BE2C (cell line): ENCODE measurements at regions not wholly inside any gene's neighbourhood (a gene's known extent, or its start where the extent isn't known, plus 50 kb on each side); places are given as distances from the start of the nearest gene placed in this dataset.

Experiments
- DNase-seq: peaks from one replicate; pipeline ENCODE4 v3.0.0-alpha.2; 2020
- H3K27me3 ChIP-seq: fragments of 250-450 bp; sonication (Bioruptor Pico); 2 replicates; pipeline ENCODE4 v1.5.1; 2020; ENCODE audit warnings: mild to moderate bottlenecking
- H3K36me3 ChIP-seq: fragments of 250-450 bp; sonication (Bioruptor Pico); 2 replicates; pipeline ENCODE4 v1.5.1; 2020; ENCODE audit warnings: mild to moderate bottlenecking
- H3K4me1 ChIP-seq: fragments of 250-450 bp; sonication (Bioruptor Pico); 2 replicates; pipeline ENCODE4 v1.5.1; 2020
- H3K4me3 ChIP-seq: 2 replicates; pipeline ENCODE4 v1.5.1; 2011; ENCODE audit warnings: low read depth, low read length
- H3K9me3 ChIP-seq: fragments of 250-450 bp; sonication (Bioruptor Pico); 2 replicates; pipeline ENCODE4 v1.5.1; 2020
- TF ChIP-seq, protein P1 (sequence below): IDR thresholded peaks from 2 replicates; pipeline ENCODE4 v1.5.1; 2012; ENCODE audit warnings: mild to moderate bottlenecking, low read depth, low read length

DNA sequence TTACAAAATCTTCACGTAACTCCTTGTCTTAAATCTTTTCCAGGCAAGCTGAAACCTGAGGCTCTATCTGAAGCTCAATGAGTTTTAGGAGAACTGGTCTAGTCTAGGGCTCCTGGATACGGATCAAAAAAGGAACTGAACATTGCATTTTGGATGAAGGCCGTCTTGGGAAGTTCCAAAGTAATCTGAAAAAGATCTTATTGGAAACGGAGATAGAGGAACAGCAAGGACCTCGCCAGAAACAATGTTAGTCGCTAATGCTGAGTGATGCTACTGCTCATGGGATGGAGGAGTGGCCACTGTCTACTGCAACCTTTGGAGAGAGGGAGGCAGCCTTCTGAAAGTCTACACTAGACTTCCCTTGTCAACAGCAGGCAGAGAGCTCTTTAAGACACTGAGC, 91.4 kb upstream of the ATXN1 start:
- DNase-seq: no peak
- H3K9me3 ChIP-seq: no peaks in the 10 kb centered on the region
- H3K4me3 ChIP-seq: no peak overlapping the region
- H3K36me3 ChIP-seq: no peaks in the 10 kb centered on the region
- TF ChIP-seq, protein P1, sequence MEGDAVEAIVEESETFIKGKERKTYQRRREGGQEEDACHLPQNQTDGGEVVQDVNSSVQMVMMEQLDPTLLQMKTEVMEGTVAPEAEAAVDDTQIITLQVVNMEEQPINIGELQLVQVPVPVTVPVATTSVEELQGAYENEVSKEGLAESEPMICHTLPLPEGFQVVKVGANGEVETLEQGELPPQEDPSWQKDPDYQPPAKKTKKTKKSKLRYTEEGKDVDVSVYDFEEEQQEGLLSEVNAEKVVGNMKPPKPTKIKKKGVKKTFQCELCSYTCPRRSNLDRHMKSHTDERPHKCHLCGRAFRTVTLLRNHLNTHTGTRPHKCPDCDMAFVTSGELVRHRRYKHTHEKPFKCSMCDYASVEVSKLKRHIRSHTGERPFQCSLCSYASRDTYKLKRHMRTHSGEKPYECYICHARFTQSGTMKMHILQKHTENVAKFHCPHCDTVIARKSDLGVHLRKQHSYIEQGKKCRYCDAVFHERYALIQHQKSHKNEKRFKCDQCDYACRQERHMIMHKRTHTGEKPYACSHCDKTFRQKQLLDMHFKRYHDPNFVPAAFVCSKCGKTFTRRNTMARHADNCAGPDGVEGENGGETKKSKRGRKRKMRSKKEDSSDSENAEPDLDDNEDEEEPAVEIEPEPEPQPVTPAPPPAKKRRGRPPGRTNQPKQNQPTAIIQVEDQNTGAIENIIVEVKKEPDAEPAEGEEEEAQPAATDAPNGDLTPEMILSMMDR: no peak
- no peaks in the 10 kb centered on the region for H3K4me1 ChIP-seq
- no peaks in the 10 kb centered on the region for H3K27me3 ChIP-seq

DNA sequence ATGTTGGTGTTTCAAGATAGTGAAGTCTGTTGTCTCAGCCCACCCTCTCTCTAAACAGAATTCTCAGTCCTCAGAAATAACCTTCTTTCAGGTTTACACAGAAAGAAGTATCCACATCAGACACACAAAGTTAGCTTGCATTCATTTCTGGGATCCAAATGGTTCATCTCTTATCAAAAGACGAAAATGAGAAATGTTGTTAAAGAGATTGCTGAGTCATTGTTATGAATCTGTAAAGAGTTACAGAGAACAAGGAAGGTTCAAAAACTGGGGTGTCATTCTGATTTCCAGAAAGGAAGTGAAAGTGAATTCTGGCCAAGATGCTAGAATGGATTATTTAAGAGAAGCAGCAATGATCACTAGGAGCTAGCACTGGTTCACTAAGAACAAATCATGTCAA, 90.5 kb upstream of the ATXN1 start:
- H3K4me1 ChIP-seq: no peaks in the 10 kb centered on the region

DNA sequence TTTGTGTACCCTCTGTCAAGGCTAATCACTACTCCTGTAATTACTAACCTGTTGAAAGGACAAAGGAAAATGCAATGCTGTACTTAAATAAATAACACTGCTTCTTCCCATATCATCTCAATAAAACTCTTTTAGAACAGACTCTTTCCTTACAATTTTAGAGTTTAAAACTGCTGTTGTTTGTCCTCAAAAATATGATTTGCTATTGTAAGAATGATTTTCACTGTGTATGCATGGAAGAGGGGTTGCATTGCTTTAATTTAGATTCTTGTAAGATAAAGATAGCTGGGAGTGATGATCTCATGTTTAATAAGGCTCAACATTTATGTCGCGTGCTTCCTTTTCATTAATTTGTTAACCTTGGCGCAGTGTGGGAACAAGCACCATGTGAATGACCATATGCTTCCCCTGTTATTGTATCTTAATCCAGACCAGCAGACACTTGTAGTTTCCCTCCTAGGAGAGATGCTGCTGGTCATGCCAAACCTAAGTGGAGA, 89.8 kb upstream of the ATXN1 start:
- no peaks in the 10 kb centered on the region for H3K9me3 ChIP-seq
- no peaks in the 10 kb centered on the region for H3K36me3 ChIP-seq
- H3K27me3 ChIP-seq: no peaks in the 10 kb centered on the region
- DNase-seq: no peak
- no peaks in the 10 kb centered on the region for H3K4me1 ChIP-seq
- H3K4me3 ChIP-seq: no peak overlapping the region
- TF ChIP-seq, protein P1: no peak

More for the DNA sequence above, 90.5 kb upstream of the ATXN1 start:
- Histone ChIP-seq H3K27me3 (no peaks in the 10 kb centered on the region), H3K36me3 (no peaks in the 10 kb centered on the region), H3K9me3 (no peaks in the 10 kb centered on the region), H3K4me3 (no peak overlapping the region)
- DNase-seq: no peak
- TF ChIP-seq, protein P1: no peak

DNA sequence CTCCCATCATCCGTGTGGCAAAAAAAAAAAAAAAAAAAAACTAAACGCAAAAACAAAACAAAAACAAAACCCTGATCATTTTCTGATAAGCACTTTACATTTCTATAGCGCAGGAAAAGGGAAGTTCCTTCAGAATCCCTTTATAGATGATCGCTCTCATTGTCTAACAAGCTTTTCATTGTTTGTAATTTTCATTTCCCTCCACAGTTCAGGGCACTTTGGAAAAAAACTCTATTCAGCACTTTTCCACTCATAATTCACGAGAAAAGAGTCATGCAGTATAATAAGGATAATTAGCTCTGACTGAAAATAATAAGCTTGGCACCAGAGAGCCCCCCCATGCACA, 89.4 kb upstream of the ATXN1 start:
- TF ChIP-seq, protein P1: no peak
- H3K9me3 ChIP-seq: no peaks in the 10 kb centered on the region
- H3K36me3 ChIP-seq: no peaks in the 10 kb centered on the region
- DNase-seq: no peak
- no peaks in the 10 kb centered on the region for H3K27me3 ChIP-seq
- H3K4me3 ChIP-seq: no peak overlapping the region
- no peaks in the 10 kb centered on the region for H3K4me1 ChIP-seq

DNA sequence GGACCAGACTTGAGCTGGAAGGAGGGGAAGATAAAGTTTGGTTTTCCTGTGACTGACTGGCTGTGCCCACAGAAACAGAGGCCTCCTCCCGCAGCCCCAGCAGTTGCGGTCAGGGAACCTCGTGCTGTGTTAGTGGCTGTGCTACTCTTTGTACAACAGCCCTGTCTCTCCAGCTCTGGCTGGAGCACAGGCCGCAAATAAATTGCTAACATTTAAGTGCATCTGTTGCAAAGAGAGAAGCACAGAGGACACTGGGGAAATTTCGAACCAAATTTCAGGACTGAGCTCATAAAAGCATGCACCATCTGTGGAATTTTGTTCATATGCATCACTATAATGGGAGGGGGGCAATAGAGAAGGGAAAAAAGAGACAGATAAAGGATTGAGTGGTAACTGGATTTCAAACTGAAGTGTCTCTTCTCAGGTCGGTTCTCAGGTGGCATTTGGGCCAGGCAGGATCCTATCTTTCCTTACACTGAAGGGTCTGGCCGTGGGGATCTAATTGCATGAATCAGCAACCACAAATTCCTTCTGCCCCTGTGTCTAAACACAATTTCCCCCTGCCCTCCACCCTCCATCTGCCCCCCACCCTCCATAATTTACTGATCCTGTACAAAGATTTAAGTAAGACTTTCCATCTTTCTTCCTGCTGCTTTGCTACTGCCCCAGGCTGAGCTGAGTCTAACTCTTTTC, 88.9 kb upstream of the ATXN1 start:
- Histone ChIP-seq H3K4me3 (no peak overlapping the region), H3K36me3 (no peaks in the 10 kb centered on the region), H3K9me3 (no peaks in the 10 kb centered on the region), H3K27me3 (no peaks in the 10 kb centered on the region), H3K4me1 (no peaks in the 10 kb centered on the region)
- no peak for DNase-seq
- TF ChIP-seq, protein P1: no peak

DNA sequence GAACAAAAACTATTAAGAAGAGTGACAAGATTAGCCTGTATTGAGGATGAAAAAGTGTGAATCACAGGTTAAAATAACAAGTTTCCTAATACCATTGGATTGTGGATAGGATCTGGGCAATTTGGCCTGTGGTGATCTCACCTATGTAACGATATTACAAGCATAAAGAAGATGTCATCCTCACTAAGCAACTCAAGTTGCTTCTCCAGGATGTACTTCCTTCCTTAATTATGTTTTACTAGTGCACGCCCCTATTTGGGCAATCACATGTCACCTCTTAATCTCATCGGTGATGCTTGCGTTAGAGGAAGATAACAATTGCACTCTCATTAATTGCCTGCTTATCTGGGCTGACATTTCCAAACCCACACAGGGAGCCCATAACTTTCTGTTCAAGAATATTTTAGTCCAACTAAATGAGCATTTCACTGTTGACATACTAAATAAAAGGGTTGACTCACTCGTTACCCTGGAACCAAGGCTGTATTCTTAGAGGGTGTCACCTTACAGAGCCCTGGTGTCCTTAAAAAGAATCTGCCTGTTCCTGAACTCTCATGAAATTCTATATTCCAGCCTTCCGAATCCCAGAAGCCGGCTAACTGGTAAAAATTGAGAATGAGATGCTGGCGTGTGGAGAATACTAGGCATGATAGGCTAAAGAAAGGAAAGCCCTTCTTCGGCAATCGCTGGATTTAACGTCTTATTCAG, 88.2 kb upstream of the ATXN1 start:
- no peaks in the 10 kb centered on the region for H3K36me3 ChIP-seq
- H3K9me3 ChIP-seq: no peaks in the 10 kb centered on the region
- DNase-seq: no peak
- no peaks in the 10 kb centered on the region for H3K27me3 ChIP-seq
- no peak overlapping the region for H3K4me3 ChIP-seq
- no peaks in the 10 kb centered on the region for H3K4me1 ChIP-seq
- TF ChIP-seq, protein P1: no peak
